ENCODE measurements at regions not wholly inside any gene's neighbourhood (a gene's known extent, or its start where the extent isn't known, plus 50 kb on each side); places are given as distances from the start of the nearest gene placed in this dataset.
"Not testable (repeated sequence)": the region's sequence is repeated elsewhere in the genome, so short reads cannot be mapped to it uniquely, and the experiment has no call there.

- Mint-ChIP-seq H3K36me3 (ENCODE audit: insufficient read depth, unreplicated experiment) (no peaks in the 10 kb centered on the region), H3K27ac (ENCODE audit: unreplicated experiment) (no peak overlapping the region), H3K27me3 (ENCODE audit: unreplicated experiment) (no peaks in the 10 kb centered on the region), H3K9me3 (ENCODE audit: low read depth, unreplicated experiment) (peaks cover 11% of the 10 kb centered on the region), H3K4me1 (ENCODE audit: low read depth, unreplicated experiment) (peaks cover 8% of the 10 kb centered on the region), H3K4me3 (ENCODE audit: low read depth, unreplicated experiment) (no peak overlapping the region)
- no peak for TF ChIP-seq CTCF (IDR thresholded peaks at IDR 0.05; ENCODE audit: unreplicated experiment)
- no TSS peak for BruUV-seq (replicated peaks)
- CTCF ChIA-PET = interaction anchor here (0.6 kb wide), 1 partner anchor 17 kb away, joined by 4 read pairs; no protein-coding TSS in a partner anchor
- no peak for DNase-seq
- intact Hi-C loops (cut with micrococcal nuclease; ENCODE audit: unreplicated experiment) = no loop called here
Measured at GRCh38 chr17:63293323-63294075, 152.6 kb downstream of the CYB561 start.

GRCh38 chr17:63294776-63295175 lies 151.3 kb downstream of the CYB561 start:
- H3K27ac Mint-ChIP-seq (ENCODE audit: unreplicated experiment) = no peak overlapping the region
- intact Hi-C loops (cut with micrococcal nuclease; ENCODE audit: unreplicated experiment) = no loop called here
- H3K27me3 Mint-ChIP-seq (ENCODE audit: unreplicated experiment) = no peaks in the 10 kb centered on the region
- BruUV-seq (replicated peaks) = no TSS peak
- DNase-seq = no peak
- peaks cover 8% of the 10 kb centered on the region for H3K4me1 Mint-ChIP-seq (ENCODE audit: low read depth, unreplicated experiment)
- CTCF ChIA-PET = no interaction called here
- no peaks in the 10 kb centered on the region for H3K36me3 Mint-ChIP-seq (ENCODE audit: insufficient read depth, unreplicated experiment)
- TF ChIP-seq CTCF (IDR thresholded peaks at IDR 0.05; ENCODE audit: unreplicated experiment) = no peak
- H3K4me3 Mint-ChIP-seq (ENCODE audit: low read depth, unreplicated experiment) = no peak overlapping the region
- H3K9me3 Mint-ChIP-seq (ENCODE audit: low read depth, unreplicated experiment) = peaks cover 7% of the 10 kb centered on the region

- TF ChIP-seq CTCF (IDR thresholded peaks at IDR 0.05; ENCODE audit: unreplicated experiment) = no peak
- Mint-ChIP-seq H3K27me3 (ENCODE audit: unreplicated experiment) (no peaks in the 10 kb centered on the region), H3K9me3 (ENCODE audit: low read depth, unreplicated experiment) (peaks cover 7% of the 10 kb centered on the region), H3K4me3 (ENCODE audit: low read depth, unreplicated experiment) (no peak overlapping the region), H3K36me3 (ENCODE audit: insufficient read depth, unreplicated experiment) (no peaks in the 10 kb centered on the region), H3K4me1 (ENCODE audit: low read depth, unreplicated experiment) (peaks cover 8% of the 10 kb centered on the region), H3K27ac (ENCODE audit: unreplicated experiment) (no peak overlapping the region)
- CTCF ChIA-PET = no interaction called here
- DNase-seq = no peak
- intact Hi-C loops (cut with micrococcal nuclease; ENCODE audit: unreplicated experiment) = no loop called here
- no TSS peak for BruUV-seq (replicated peaks)
Measured at GRCh38 chr17:63295288-63295687, 150.8 kb downstream of the CYB561 start.

- Mint-ChIP-seq H3K27me3 (ENCODE audit: unreplicated experiment) (no peaks in the 10 kb centered on the region), H3K36me3 (ENCODE audit: insufficient read depth, unreplicated experiment) (no peaks in the 10 kb centered on the region), H3K4me3 (ENCODE audit: low read depth, unreplicated experiment) (no peak overlapping the region), H3K4me1 (ENCODE audit: low read depth, unreplicated experiment) (peaks cover 3% of the 10 kb centered on the region), H3K27ac (ENCODE audit: unreplicated experiment) (no peak overlapping the region), H3K9me3 (ENCODE audit: low read depth, unreplicated experiment) (peaks cover 7% of the 10 kb centered on the region)
- DNase-seq = no peak
- intact Hi-C loops (cut with micrococcal nuclease; ENCODE audit: unreplicated experiment) = no loop called here
- no peak for TF ChIP-seq CTCF (IDR thresholded peaks at IDR 0.05; ENCODE audit: unreplicated experiment)
- no TSS peak for BruUV-seq (replicated peaks)
- CTCF ChIA-PET = no interaction called here
Measured at GRCh38 chr17:63295839-63296590, 150.1 kb downstream of the CYB561 start.

GRCh38 chr17:63298916-63299315 lies 147.2 kb downstream of the CYB561 start:
- intact Hi-C loops (cut with micrococcal nuclease; ENCODE audit: unreplicated experiment); H3K9me3 Mint-ChIP-seq (ENCODE audit: low read depth, unreplicated experiment); BruUV-seq (replicated peaks); H3K4me1 Mint-ChIP-seq (ENCODE audit: low read depth, unreplicated experiment); H3K27ac Mint-ChIP-seq (ENCODE audit: unreplicated experiment); H3K36me3 Mint-ChIP-seq (ENCODE audit: insufficient read depth, unreplicated experiment); H3K27me3 Mint-ChIP-seq (ENCODE audit: unreplicated experiment); CTCF ChIA-PET; DNase-seq; H3K4me3 Mint-ChIP-seq (ENCODE audit: low read depth, unreplicated experiment): not testable (repeated sequence)
